ENCODE measurements at regions not wholly inside any gene's neighbourhood (a gene's known extent, or its start where the extent isn't known, plus 50 kb on each side); places are given as distances from the start of the nearest gene placed in this dataset.

DNA sequence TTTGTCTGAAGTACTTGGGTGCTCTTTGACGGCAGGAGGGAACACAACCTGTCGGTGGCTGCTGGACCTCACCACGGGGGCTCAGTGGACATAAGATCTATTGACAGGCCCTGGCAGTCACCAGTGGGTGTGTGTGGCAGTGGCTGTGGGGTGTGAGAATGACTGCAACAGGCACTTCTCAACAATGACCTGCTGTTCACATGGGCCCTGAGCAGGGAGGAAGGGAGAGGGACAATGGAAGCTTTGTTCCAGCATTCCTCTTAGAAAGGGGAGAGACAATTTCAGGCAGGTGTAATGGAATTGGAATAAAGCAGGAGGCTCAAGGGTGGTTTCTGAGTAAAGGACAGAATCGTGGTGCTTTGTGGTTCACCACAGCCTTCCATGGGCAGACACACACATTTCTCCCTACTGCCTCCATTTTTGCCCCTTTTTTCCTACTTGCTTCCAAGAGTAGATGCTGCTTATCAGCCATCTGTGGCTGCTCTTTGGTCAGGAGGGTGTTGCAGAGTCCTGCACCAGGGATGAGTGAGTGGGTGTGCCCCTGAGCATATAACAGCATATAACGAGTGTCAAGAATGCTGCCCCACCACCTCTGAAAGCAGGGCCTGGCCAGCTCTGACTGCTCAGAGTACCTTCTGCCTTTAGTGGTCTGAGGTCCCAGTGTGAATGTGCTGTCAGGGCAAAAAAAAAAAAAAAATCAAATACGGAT lies 267.7 kb downstream of the RASSF9 start:
- TF ChIP-seq, protein P1, sequence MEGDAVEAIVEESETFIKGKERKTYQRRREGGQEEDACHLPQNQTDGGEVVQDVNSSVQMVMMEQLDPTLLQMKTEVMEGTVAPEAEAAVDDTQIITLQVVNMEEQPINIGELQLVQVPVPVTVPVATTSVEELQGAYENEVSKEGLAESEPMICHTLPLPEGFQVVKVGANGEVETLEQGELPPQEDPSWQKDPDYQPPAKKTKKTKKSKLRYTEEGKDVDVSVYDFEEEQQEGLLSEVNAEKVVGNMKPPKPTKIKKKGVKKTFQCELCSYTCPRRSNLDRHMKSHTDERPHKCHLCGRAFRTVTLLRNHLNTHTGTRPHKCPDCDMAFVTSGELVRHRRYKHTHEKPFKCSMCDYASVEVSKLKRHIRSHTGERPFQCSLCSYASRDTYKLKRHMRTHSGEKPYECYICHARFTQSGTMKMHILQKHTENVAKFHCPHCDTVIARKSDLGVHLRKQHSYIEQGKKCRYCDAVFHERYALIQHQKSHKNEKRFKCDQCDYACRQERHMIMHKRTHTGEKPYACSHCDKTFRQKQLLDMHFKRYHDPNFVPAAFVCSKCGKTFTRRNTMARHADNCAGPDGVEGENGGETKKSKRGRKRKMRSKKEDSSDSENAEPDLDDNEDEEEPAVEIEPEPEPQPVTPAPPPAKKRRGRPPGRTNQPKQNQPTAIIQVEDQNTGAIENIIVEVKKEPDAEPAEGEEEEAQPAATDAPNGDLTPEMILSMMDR (IDR thresholded peaks at IDR 0.05; ENCODE audit: low read depth, low read length): no peak
- TF ChIP-seq EZH2phosphoT487 (IDR thresholded peaks at IDR 0.05; ENCODE audit: low read depth): no peak
